Ovary (tissue), 7 donors: ENCODE measurements at regions not wholly inside any gene's neighbourhood (a gene's known extent, or its start where the extent isn't known, plus 50 kb on each side); places are given as distances from the start of the nearest gene placed in this dataset.

Experiments used
- DNase-seq, 5 donors: peaks; one replicate each; pipeline ENCODE4 v3.0.0-alpha.2; 2019 to 2020
- H3K27ac ChIP-seq, 2 donors: fragments of 200-600 bp; one replicate each; pipeline versions ENCODE4 v1.5.1 to v1.8.0; 2019 to 2022
- H3K27me3 ChIP-seq: fragments of 200-600 bp; one replicate; pipeline ENCODE4 v1.8.0; 2022
- H3K36me3 ChIP-seq: fragments of 200-600 bp; sonication (generic); one replicate; pipeline ENCODE4 v1.5.1; 2019
- H3K4me1 ChIP-seq: one replicate; pipeline ENCODE4 v1.8.1; 2013; ENCODE audit warnings: mild to moderate bottlenecking, moderate library complexity; ENCODE audit not compliant: insufficient read depth
- H3K4me3 ChIP-seq: fragments of 200-600 bp; sonication (generic); one replicate; pipeline ENCODE4 v1.5.1; 2017
- H3K9me3 ChIP-seq, 2 donors: fragments of 200-600 bp in 1 of 2; sonication (generic) in 1 of 2; one replicate each; pipeline versions ENCODE4 v1.5.1 to v1.8.1; 2013 to 2019; ENCODE audit warnings: mild to moderate bottlenecking in 1 of 2, moderate library complexity in 1 of 2
- CTCF ChIP-seq, 3 donors: fragments of 450-650 bp in 2 of 3; fragments of 200-600 bp in 1 of 3; IDR thresholded peaks; one replicate each; pipeline versions ENCODE4 v1.5.1 to v1.8.0; 2016 to 2022; ENCODE audit warnings: antibody characterized with exemption in 3 of 3, mild to moderate bottlenecking in 1 of 3
- EP300 ChIP-seq: sonication (generic); formaldehyde crosslinking; IDR thresholded peaks from one replicate; pipeline ENCODE4 v1.6.1; 2017; ENCODE audit warnings: antibody characterized with exemption
- POLR2A ChIP-seq: fragments of 450-650 bp; IDR thresholded peaks from one replicate; pipeline ENCODE4 v1.6.1; 2017; ENCODE audit warnings: antibody characterized with exemption, mild to moderate bottlenecking, moderate library complexity
- WGBS, 3 donors: extraction: QIAGEN DNeasy Blood & Tissue Kit in 1 of 3; methylation state at CpG; one replicate each; pipeline versions ENCODE4 v1.1.5 to v1.1.7; 2013 to 2017; 5-methylcytosine and 5-hydroxymethylcytosine counted together
- intact Hi-C, 4 donors: fragments of 100-400 bp; cut with DNase I; formaldehyde crosslinking; loops; one replicate each; pipeline versions ENCODE4 v1.11.0 to v1.15.1; 2022 to 2023
- donor health status: DM: no; HTN: no; CAD: no; lungs with moderate emphysema.
- donor health status: DM: no; HTN: no; CAD: no.
- donor health status: Bipolar disorder and iron deficiency.
- donor health status: DM: no; HTN: no; CAD: no.
- donor health status: DM: yes; HTN: yes; CAD: no.

- 65 to 100% (median 93%) methylated on average over 2 of the region's 2 CpGs for WGBS, 3 donors
- no peak overlapping the region for H3K4me3 ChIP-seq
- H3K27ac ChIP-seq: no peak overlapping the region
- H3K36me3 ChIP-seq: no peaks in the 10 kb centered on the region
- intact Hi-C loops: no loop called here
- H3K4me1 ChIP-seq: no peaks in the 10 kb centered on the region
- no peaks in the 10 kb centered on the region for H3K9me3 ChIP-seq
- no peak for TF ChIP-seq CTCF (IDR thresholded peaks at IDR 0.05)
- no peak for TF ChIP-seq POLR2A
- DNase-seq: no peak
- no peaks in the 10 kb centered on the region for H3K27me3 ChIP-seq
Observed at GRCh38 chr11:11047851-11048610, 190.2 kb upstream of the ZBED5 start.

GRCh38 chr11:11046781-11047180 lies 188.9 kb upstream of the ZBED5 start:
- intact Hi-C loops: no loop called here
- Histone ChIP-seq H3K36me3 (no peaks in the 10 kb centered on the region), H3K4me3 (no peak overlapping the region), H3K9me3 (no peaks in the 10 kb centered on the region), H3K4me1 (no peaks in the 10 kb centered on the region), H3K27ac (no peak overlapping the region), H3K27me3 (no peaks in the 10 kb centered on the region)
- DNase-seq: no peak
- 96 to 98% (median 97%) methylated on average over 4 of the region's 4 CpGs for WGBS, 3 donors
- TF ChIP-seq EP300: no peak
- no peak for TF ChIP-seq CTCF (IDR thresholded peaks at IDR 0.05)
- TF ChIP-seq POLR2A: no peak

GRCh38 chr11:11045156-11045930 lies 187.5 kb upstream of the ZBED5 start:
- 85 to 89% (median 86%) methylated on average over 6 of the region's 6 CpGs for WGBS, 3 donors
- no peak for DNase-seq
- Histone ChIP-seq H3K9me3 (no peaks in the 10 kb centered on the region), H3K36me3 (no peaks in the 10 kb centered on the region), H3K27me3 (no peaks in the 10 kb centered on the region), H3K4me1 (no peaks in the 10 kb centered on the region), H3K27ac (no peak overlapping the region), H3K4me3 (no peak overlapping the region)
- no peak for TF ChIP-seq POLR2A
- no peak for TF ChIP-seq EP300
- no peak for TF ChIP-seq CTCF (IDR thresholded peaks at IDR 0.05)
- intact Hi-C loops: no loop called here

- no peak for TF ChIP-seq EP300
- no peak for TF ChIP-seq POLR2A
- no peak for TF ChIP-seq CTCF (IDR thresholded peaks at IDR 0.05)
- intact Hi-C loops: no loop called here
- 65 to 83% (median 79%) methylated on average over 9 of the region's 9 CpGs for WGBS, 3 donors
- Histone ChIP-seq H3K4me1 (peaks cover 3% of the 10 kb centered on the region), H3K27ac (no peak overlapping the region), H3K4me3 (no peak overlapping the region), H3K36me3 (no peaks in the 10 kb centered on the region), H3K27me3 (no peaks in the 10 kb centered on the region), H3K9me3 (no peaks in the 10 kb centered on the region)
- DNase-seq: no peak
Observed at GRCh38 chr11:11044137-11044855, 186.4 kb upstream of the ZBED5 start.
